ENCODE measurements at regions not wholly inside any gene's neighbourhood (a gene's known extent, or its start where the extent isn't known, plus 50 kb on each side); places are given as distances from the start of the nearest gene placed in this dataset.

DNA sequence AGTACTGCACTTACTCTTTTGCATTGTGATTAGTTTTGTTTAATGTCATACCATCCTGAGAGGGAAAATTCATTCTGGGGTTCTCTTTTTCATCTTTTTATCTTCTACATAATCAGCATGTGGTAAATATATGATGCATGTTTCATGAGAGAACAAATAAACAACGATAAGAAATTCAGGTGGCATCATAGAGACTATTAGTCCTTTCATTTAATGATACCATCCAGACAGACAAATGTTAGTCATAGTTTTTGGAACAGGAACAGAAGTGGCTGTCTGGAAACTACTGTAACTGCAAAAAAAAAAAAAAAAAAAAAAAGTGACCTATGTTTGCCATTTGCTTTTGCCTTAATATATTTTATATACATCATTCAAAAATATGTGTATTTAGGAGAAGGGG, 761.0 kb downstream of the EPHA4 start:
- TF ChIP-seq, protein P1, sequence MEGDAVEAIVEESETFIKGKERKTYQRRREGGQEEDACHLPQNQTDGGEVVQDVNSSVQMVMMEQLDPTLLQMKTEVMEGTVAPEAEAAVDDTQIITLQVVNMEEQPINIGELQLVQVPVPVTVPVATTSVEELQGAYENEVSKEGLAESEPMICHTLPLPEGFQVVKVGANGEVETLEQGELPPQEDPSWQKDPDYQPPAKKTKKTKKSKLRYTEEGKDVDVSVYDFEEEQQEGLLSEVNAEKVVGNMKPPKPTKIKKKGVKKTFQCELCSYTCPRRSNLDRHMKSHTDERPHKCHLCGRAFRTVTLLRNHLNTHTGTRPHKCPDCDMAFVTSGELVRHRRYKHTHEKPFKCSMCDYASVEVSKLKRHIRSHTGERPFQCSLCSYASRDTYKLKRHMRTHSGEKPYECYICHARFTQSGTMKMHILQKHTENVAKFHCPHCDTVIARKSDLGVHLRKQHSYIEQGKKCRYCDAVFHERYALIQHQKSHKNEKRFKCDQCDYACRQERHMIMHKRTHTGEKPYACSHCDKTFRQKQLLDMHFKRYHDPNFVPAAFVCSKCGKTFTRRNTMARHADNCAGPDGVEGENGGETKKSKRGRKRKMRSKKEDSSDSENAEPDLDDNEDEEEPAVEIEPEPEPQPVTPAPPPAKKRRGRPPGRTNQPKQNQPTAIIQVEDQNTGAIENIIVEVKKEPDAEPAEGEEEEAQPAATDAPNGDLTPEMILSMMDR (IDR thresholded peaks at IDR 0.05), result no peak
- TF ChIP-seq, protein P2, sequence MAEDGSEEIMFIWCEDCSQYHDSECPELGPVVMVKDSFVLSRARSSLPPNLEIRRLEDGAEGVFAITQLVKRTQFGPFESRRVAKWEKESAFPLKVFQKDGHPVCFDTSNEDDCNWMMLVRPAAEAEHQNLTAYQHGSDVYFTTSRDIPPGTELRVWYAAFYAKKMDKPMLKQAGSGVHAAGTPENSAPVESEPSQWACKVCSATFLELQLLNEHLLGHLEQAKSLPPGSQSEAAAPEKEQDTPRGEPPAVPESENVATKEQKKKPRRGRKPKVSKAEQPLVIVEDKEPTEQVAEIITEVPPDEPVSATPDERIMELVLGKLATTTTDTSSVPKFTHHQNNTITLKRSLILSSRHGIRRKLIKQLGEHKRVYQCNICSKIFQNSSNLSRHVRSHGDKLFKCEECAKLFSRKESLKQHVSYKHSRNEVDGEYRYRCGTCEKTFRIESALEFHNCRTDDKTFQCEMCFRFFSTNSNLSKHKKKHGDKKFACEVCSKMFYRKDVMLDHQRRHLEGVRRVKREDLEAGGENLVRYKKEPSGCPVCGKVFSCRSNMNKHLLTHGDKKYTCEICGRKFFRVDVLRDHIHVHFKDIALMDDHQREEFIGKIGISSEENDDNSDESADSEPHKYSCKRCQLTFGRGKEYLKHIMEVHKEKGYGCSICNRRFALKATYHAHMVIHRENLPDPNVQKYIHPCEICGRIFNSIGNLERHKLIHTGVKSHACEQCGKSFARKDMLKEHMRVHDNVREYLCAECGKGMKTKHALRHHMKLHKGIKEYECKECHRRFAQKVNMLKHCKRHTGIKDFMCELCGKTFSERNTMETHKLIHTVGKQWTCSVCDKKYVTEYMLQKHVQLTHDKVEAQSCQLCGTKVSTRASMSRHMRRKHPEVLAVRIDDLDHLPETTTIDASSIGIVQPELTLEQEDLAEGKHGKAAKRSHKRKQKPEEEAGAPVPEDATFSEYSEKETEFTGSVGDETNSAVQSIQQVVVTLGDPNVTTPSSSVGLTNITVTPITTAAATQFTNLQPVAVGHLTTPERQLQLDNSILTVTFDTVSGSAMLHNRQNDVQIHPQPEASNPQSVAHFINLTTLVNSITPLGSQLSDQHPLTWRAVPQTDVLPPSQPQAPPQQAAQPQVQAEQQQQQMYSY (CRISPR knock-in tag; IDR thresholded peaks at IDR 0.05), result no peak

All from WTC11 (cell line).